ENCODE measurements at regions not wholly inside any gene's neighbourhood (a gene's known extent, or its start where the extent isn't known, plus 50 kb on each side); places are given as distances from the start of the nearest gene placed in this dataset.
A peak's percentile ranks its signal among the peaks of the same experiment; 100 is the strongest.

DNA sequence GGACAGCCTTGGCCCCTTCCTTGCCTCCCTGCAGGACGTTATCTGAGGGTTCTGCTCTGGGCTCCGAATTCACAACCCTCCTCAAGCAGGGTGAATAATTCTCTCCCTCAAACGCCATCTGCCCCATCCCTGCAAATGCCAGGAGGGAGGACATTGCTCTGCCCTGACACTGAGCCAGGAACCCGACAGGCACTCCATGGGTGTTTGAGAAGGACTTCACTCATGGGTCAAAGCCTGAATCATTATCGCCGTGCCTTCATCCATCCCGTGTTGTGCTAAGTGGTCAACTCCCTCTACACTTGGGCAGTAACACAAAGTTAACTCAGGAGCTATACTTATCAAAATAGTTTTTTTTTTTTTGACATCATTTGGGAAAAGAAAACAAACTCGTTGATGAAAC, 261.8 kb upstream of the IGF1R start:
- DNase-seq (ENCODE audit: low read depth), result no peak

DNA sequence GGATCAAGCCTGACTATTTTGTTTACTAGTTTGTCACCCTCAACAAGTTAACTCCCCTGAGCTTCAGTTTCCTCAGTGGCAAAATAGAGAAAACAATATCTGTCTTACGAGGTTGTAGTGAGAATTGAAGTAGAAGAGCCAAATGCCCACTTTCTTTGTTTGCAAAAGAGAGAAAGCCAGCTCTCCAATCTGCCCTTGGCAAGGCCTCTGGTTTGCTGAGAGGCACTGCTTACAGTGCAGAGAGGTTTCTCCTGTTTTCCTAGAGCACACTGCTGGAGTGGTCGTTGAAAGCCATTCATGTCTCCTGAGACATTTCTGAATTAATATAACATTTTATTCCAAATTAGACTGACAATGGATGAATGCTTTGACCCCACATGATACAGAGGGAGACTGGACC, 260.5 kb upstream of the IGF1R start:
- DNase-seq (ENCODE audit: low read depth), result no peak

DNA sequence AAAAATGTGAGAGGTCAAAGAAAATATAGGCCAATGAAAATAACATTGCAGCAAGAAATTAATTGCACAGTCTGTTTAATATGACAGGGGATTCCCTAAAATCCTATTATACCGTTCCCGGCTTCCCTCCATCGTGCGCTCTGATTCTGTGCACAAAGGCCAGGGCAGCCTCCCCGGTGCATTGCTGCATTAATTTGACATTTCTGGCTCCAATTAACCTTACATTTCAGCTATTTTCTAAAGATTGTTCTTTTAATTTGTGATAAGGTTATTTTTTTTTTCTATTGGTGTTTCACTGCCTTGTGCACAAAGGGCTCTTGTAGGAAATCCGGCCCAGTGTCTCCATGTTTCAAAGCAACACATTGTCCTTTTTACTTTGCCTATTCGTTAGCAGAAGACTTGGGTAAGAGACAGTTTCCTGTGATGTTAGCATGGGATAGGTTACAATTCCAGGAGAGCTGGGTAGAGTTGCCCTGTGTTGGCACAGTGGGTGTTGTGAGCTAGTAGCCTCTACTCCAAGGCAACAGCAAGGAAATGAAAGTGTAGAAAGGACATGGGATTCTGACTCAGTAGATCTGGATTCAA, 257.3 kb upstream of the IGF1R start:
- DNase-seq (ENCODE audit: low read depth), result no peak

- DNase-seq (ENCODE audit: low read depth), result no peak
These were observed 256.8 kb upstream of the IGF1R start for GRCh38 chr15:98391568-98391967.

GRCh38 chr15:98393471-98393870, 254.9 kb upstream of the IGF1R start:
- no peak for DNase-seq (ENCODE audit: low read depth)

GRCh38 chr15:98394546-98394945, 253.8 kb upstream of the IGF1R start:
- DNase-seq (ENCODE audit: low read depth), result no peak

- DNase-seq (ENCODE audit: low read depth), result peak; percentile 90
These were observed 252.2 kb upstream of the IGF1R start for GRCh38 chr15:98395974-98396610.

- no peak for DNase-seq (ENCODE audit: low read depth)
These were observed 250.9 kb upstream of the IGF1R start for GRCh38 chr15:98397419-98397818.

GRCh38 chr15:98398056-98398455, 250.3 kb upstream of the IGF1R start:
- DNase-seq (ENCODE audit: low read depth), result no peak

DNA sequence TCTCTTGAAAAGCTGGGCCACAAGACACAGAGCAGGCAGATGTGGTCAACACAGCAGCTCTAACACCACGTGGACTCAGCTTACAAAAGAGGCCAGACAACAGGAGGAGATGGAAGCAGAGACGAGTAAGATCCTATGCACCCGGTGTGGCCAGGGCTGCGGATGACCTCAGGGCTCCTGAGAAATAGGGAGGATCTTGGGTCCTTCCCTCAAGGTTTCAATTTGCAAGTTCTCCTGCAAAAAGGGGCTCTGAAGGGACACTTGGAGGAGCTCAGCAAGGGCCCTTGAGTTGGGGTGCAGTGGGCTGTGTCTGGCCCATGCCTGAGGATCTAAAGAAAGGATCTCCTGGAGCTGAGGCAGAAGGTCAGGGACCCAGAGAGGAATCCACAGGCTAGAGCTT, 249.5 kb upstream of the IGF1R start:
- no peak for DNase-seq (ENCODE audit: low read depth)

GRCh38 chr15:98400120-98400519, 248.2 kb upstream of the IGF1R start:
- DNase-seq (ENCODE audit: low read depth), result no peak

GRCh38 chr15:98401029-98401428, 247.3 kb upstream of the IGF1R start:
- DNase-seq (ENCODE audit: low read depth), result peak; percentile 91

GRCh38 chr15:98402486-98402885, 245.9 kb upstream of the IGF1R start:
- DNase-seq (ENCODE audit: low read depth), result no peak

GRCh38 chr15:98403169-98403568, 245.2 kb upstream of the IGF1R start:
- DNase-seq (ENCODE audit: low read depth), result no peak

- DNase-seq (ENCODE audit: low read depth), result no peak
These were observed 244.8 kb upstream of the IGF1R start for GRCh38 chr15:98403569-98403968.

DNA sequence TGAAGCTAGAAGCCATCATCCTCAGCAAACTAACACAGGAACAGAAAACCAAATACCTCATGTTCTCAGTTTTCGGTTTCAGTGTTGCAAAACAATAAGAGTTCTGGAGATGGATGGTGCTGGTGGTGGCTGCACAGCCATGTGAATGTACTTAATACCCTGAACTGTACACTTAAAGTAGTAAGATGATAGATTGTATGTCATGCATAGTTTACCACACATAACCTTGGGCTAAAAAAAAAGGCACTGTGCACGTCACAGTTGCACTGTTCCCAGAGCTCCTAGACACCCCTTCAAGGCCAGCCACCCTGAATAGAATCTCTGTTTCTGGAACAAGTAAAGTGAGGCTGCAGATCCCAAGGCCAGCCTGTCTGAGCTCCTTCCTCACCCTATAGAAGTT, 243.3 kb upstream of the IGF1R start:
- DNase-seq (ENCODE audit: low read depth), result no peak

DNA sequence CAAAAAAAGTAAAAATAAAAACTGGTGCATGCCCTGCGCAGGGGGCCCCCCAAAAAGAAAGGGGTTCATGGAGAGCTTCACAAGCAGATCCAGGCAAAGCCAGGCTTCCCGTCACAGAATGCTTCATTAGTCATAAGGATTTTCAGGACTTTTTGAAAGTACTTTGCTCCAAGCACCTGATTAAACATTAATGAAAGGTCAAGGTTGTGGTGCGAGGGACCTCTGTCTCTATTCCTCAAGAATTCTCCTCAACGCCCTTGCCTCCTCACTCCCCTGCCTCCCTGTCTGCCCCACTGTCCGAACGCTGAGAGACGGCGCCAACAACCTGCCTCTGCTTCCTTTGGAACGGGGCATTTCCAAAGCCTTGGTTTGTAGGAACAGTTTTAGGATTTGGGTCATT, 240.1 kb upstream of the IGF1R start:
- DNase-seq (ENCODE audit: low read depth), result peak; percentile 93

DNA sequence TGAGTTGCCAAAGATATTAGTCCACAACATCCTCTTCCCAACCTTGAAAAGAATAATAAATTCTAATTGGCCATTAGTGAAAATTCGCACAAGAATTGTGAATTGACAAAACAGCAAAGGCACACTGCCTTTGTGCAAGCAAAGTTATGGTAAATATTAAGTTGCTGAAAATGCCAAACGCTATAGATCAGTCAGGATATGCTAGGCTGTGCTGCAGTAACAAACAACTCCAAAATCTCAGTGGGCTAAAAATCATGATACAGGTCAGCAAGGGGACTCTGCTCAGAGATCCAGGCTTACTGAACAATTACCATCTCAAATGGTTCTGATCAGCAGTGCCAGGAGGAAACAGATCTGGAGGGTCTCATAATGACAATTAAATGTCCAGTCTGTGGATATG, 238.0 kb upstream of the IGF1R start:
- DNase-seq (ENCODE audit: low read depth), result no peak

GRCh38 chr15:98412852-98413251, 235.5 kb upstream of the IGF1R start:
- no peak for DNase-seq (ENCODE audit: low read depth)

- DNase-seq (ENCODE audit: low read depth), result no peak
These were observed 234.3 kb upstream of the IGF1R start for GRCh38 chr15:98413933-98414546.

DNA sequence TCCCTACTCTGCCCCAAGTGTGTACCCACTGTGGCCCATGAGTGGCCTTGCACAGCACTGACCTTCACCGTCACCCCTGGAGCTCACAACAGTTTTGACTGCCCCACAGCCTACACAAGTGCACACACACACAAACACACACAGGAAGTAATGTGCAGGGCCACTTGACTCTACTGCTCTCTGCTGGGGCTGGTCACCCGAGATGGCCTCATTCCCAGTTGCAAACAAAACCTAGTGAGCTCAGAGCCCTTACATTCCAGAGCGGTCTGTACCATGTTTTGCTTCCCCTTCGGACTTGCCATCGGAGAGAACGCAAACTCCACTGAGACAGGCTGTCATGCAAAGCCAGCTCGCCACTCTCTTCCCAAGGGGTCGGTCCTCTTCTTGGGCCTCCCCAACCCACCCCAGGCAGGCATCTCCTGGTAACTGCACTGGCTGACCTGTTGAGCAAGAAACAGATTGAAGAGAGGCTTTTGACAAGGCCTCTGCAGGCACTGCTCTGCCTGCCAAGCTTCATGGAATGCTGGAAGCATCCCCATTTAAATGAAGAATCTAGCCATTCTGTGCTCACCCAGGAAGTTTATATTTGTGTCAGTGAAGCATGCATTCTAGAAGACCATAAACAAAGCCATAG, 232.0 kb upstream of the IGF1R start:
- DNase-seq (ENCODE audit: low read depth), result no peak

- no peak for DNase-seq (ENCODE audit: low read depth)
These were observed 231.0 kb upstream of the IGF1R start for GRCh38 chr15:98417346-98417745.

GRCh38 chr15:98418122-98418521, 230.2 kb upstream of the IGF1R start:
- DNase-seq (ENCODE audit: low read depth), result peak; percentile 41
